NT2/D1 (cell line): ENCODE measurements at regions not wholly inside any gene's neighbourhood (a gene's known extent, or its start where the extent isn't known, plus 50 kb on each side); places are given as distances from the start of the nearest gene placed in this dataset.

ENCODE experiments used
- SUZ12 ChIP-seq: IDR thresholded peaks from 2 replicates; pipeline ENCODE4 v1.6.1; 2011; ENCODE audit not compliant: insufficient read length, insufficient read depth; ENCODE audit errors: extremely low read depth
- YY1 ChIP-seq: IDR thresholded peaks from 2 replicates; pipeline ENCODE4 v1.6.1; 2011; ENCODE audit not compliant: insufficient read length, insufficient read depth
- ZNF274 ChIP-seq: IDR thresholded peaks from 2 replicates; pipeline ENCODE4 v1.6.1; 2011; ENCODE audit warnings: mild to moderate bottlenecking, low read depth, low read length

- no peak for TF ChIP-seq YY1
- TF ChIP-seq ZNF274: no peak
- TF ChIP-seq SUZ12: no peak
Measured at GRCh38 chr13:106794117-106794516, 226.2 kb upstream of the ARGLU1 start.
